Uterus (tissue), 2 donors: ENCODE measurements at regions not wholly inside any gene's neighbourhood (a gene's known extent, or its start where the extent isn't known, plus 50 kb on each side); places are given as distances from the start of the nearest gene placed in this dataset.

Experiments
- POLR2A ChIP-seq, 2 donors: fragments of 450-650 bp; IDR thresholded peaks; one replicate each; pipeline ENCODE4 v1.6.1; 2016; ENCODE audit warnings: antibody characterized with exemption in 2 of 2, mild to moderate bottlenecking in 1 of 2, moderate library complexity in 1 of 2
- TF ChIP-seq, protein P1 (sequence below), 4 experiments: fragments of 200-600 bp in 2 of 4; fragments of 450-650 bp in 2 of 4; sonication (generic) in 2 of 4; IDR thresholded peaks; one replicate each; pipeline ENCODE4 v1.5.1; 2016 to 2019; ENCODE audit warnings: antibody characterized with exemption in 4 of 4, mild to moderate bottlenecking in 2 of 4, moderate library complexity in 1 of 4

DNA sequence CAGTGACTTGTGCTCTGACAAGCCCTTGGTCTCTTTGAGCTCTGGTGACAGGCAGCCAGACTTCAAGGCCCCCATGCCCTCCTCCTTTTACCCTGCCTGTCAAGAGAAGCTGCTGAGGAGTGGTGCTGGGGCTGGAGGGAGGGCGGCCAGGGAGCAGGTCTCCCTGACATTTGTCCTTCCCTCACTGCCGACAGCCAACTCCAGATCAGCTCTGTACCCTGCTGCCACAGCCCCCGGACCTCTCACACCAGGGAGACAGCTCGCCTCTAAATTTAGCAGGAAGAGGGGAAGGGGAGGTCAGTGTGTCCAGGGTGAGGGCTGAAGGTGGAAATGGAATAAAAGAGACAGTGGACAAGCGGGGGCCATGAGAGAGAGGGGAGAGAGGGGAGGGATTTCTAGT lies 155.8 kb downstream of the TDRD15 start:
- TF ChIP-seq, protein P1, sequence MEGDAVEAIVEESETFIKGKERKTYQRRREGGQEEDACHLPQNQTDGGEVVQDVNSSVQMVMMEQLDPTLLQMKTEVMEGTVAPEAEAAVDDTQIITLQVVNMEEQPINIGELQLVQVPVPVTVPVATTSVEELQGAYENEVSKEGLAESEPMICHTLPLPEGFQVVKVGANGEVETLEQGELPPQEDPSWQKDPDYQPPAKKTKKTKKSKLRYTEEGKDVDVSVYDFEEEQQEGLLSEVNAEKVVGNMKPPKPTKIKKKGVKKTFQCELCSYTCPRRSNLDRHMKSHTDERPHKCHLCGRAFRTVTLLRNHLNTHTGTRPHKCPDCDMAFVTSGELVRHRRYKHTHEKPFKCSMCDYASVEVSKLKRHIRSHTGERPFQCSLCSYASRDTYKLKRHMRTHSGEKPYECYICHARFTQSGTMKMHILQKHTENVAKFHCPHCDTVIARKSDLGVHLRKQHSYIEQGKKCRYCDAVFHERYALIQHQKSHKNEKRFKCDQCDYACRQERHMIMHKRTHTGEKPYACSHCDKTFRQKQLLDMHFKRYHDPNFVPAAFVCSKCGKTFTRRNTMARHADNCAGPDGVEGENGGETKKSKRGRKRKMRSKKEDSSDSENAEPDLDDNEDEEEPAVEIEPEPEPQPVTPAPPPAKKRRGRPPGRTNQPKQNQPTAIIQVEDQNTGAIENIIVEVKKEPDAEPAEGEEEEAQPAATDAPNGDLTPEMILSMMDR (IDR thresholded peaks at IDR 0.05): no peak
- TF ChIP-seq POLR2A (IDR thresholded peaks at IDR 0.05): no peak
